Tibial nerve (tissue), 4 donors: ENCODE measurements at regions not wholly inside any gene's neighbourhood (a gene's known extent, or its start where the extent isn't known, plus 50 kb on each side); places are given as distances from the start of the nearest gene placed in this dataset.

Experiments used
- CTCF ChIP-seq, 5 experiments: fragments of 200-600 bp in 3 of 5; fragments of 450-650 bp in 2 of 5; sonication (generic) in 3 of 5; IDR thresholded peaks; one replicate each; pipeline ENCODE4 v1.5.1; 2016 to 2019; ENCODE audit warnings: antibody characterized with exemption in 5 of 5, mild to moderate bottlenecking in 3 of 5, moderate library complexity in 2 of 5
- EP300 ChIP-seq, 2 donors: sonication (generic); formaldehyde crosslinking; IDR thresholded peaks; one replicate each; pipeline ENCODE4 v1.6.1; 2017; ENCODE audit warnings: antibody characterized with exemption in 2 of 2, mild to moderate bottlenecking in 1 of 2
- POLR2A ChIP-seq, 2 donors: fragments of 450-650 bp; IDR thresholded peaks; one replicate each; pipeline ENCODE4 v1.6.1; 2017; ENCODE audit warnings: antibody characterized with exemption in 2 of 2, mild to moderate bottlenecking in 2 of 2, moderate library complexity in 2 of 2

DNA sequence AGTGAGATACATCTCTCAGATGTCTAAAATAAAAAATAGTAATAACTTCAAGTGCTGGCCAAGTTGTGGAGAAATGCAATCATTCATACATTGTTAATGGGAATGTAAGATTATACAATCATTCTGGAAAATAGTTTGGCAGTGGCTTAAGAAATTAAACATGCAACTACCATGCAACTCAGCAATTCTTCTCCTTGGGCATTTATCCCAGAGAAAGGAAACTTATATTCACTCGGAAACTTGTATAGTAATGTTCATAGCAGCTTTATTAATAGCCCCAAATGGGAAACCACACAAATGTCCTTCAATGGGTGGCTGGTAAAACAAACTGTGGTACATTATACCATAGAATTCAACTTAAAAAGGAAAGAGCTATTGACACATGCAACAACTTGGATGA, 274.0 kb upstream of the SPRED2 start:
- TF ChIP-seq POLR2A (IDR thresholded peaks at IDR 0.05): no peak
- TF ChIP-seq CTCF (IDR thresholded peaks at IDR 0.05): no peak
- no peak for TF ChIP-seq EP300 (IDR thresholded peaks at IDR 0.05)
